GM10248 (cell line): ENCODE measurements at regions not wholly inside any gene's neighbourhood (a gene's known extent, or its start where the extent isn't known, plus 50 kb on each side); places are given as distances from the start of the nearest gene placed in this dataset.

ENCODE experiments used
- CTCF ChIA-PET: fragments of 300-600 bp; sonication (Branson Sonifier 250); formaldehyde crosslinking; extraction: SDS; loops from one replicate; lab custom pipeline; 2021; ENCODE audit warnings: antibody characterized with exemption; lab: Yijun Ruan, JAX
- POLR2A ChIA-PET: fragments of 350-650 bp; sonication (Branson Sonifier 250); formaldehyde crosslinking; extraction: SDS; loops from one replicate; lab custom pipeline; 2020; ENCODE audit warnings: antibody characterized with exemption; lab: Yijun Ruan, JAX
- DNase-seq: peaks from one replicate; pipeline ENCODE4 v3.0.0; 2012; ENCODE audit errors: extremely low spot score
- TF ChIP-seq, protein P1 (sequence below): IDR thresholded peaks from 2 replicates; pipeline ENCODE4 v1.5.1; 2012; ENCODE audit warnings: mild to moderate bottlenecking, low read depth; ENCODE audit errors: extremely low read depth, missing control alignments, control extremely low read depth

- TF ChIP-seq, protein P1, sequence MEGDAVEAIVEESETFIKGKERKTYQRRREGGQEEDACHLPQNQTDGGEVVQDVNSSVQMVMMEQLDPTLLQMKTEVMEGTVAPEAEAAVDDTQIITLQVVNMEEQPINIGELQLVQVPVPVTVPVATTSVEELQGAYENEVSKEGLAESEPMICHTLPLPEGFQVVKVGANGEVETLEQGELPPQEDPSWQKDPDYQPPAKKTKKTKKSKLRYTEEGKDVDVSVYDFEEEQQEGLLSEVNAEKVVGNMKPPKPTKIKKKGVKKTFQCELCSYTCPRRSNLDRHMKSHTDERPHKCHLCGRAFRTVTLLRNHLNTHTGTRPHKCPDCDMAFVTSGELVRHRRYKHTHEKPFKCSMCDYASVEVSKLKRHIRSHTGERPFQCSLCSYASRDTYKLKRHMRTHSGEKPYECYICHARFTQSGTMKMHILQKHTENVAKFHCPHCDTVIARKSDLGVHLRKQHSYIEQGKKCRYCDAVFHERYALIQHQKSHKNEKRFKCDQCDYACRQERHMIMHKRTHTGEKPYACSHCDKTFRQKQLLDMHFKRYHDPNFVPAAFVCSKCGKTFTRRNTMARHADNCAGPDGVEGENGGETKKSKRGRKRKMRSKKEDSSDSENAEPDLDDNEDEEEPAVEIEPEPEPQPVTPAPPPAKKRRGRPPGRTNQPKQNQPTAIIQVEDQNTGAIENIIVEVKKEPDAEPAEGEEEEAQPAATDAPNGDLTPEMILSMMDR, result no peak
- ChIA-PET POLR2A (no interaction called here), CTCF (interaction anchor here (1.1 kb wide), 1 partner anchor 16 kb away, joined by 3 read pairs; no protein-coding TSS in a partner anchor)
- no peak for DNase-seq
Observed at GRCh38 chr4:63663870-63664269, 745.4 kb downstream of the TECRL start.

DNA sequence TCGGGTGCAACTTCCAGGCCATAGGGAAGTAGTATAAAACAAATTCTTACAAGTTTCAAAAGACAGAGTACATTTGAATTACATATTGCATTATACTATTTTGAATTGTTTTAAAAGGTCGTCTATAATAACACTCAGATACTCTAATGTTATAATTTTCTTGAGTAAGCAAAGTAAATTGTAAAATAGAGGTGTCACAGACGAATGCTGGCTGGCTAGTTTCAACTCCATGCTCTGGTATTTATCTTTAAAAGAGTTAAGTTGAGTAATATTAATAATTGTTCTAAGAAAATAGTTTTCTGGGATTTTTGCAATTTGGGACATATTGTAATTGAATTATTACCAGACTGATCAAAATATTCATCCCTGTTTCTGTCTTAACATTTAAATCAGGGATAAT is 764.9 kb downstream of the TECRL start:
- ChIA-PET POLR2A (no interaction called here), CTCF (no interaction called here)
- no peak for DNase-seq
- TF ChIP-seq, protein P1, result no peak

- ChIA-PET CTCF (no interaction called here), POLR2A (no interaction called here)
- TF ChIP-seq, protein P1, result no peak
- DNase-seq, result no peak
Observed at GRCh38 chr4:63637270-63637669, 772.0 kb downstream of the TECRL start.

GRCh38 chr4:63632858-63633257 is 776.4 kb downstream of the TECRL start:
- POLR2A ChIA-PET, result no interaction called here

GRCh38 chr4:63620271-63620670 is 789.0 kb downstream of the TECRL start:
- CTCF ChIA-PET, result interaction anchor here (2.2 kb wide), 1 partner anchor 13 kb away, joined by 8 read pairs; no protein-coding TSS in a partner anchor
- POLR2A ChIA-PET, result no interaction called here
- no peak for DNase-seq
- TF ChIP-seq, protein P1, result no peak

More at GRCh38 chr4:63632858-63633257, 776.4 kb downstream of the TECRL start:
- CTCF ChIA-PET, result no interaction called here
- TF ChIP-seq, protein P1, result no peak
- DNase-seq, result no peak

GRCh38 chr4:63619771-63620170 is 789.5 kb downstream of the TECRL start:
- CTCF ChIA-PET, result interaction anchor here (0.8 to 2.2 kb wide), 3 partner anchors 9 to 20 kb away, joined by 3 to 8 read pairs (median 3); no protein-coding TSS in a partner anchor
- POLR2A ChIA-PET, result no interaction called here
- DNase-seq, result no peak
- TF ChIP-seq, protein P1, result no peak
